ENCODE measurements at regions not wholly inside any gene's neighbourhood (a gene's known extent, or its start where the extent isn't known, plus 50 kb on each side); places are given as distances from the start of the nearest gene placed in this dataset.

GRCh38 chr7:46512891-46513413, 591.9 kb upstream of the IGFBP3 start:
- TF ChIP-seq CTCF (conservative IDR thresholded peaks at IDR 0.05; ENCODE audit: low read length) (no peak), EZH2phosphoT487 (IDR thresholded peaks at IDR 0.05; ENCODE audit: borderline replicate concordance) (no peak)
